SK-N-SH (cell line): ENCODE measurements at regions not wholly inside any gene's neighbourhood (a gene's known extent, or its start where the extent isn't known, plus 50 kb on each side); places are given as distances from the start of the nearest gene placed in this dataset.

Experiments
- CTCF ChIP-seq: fragments of 200-600 bp; sonication (generic); IDR thresholded peaks from 2 replicates; pipeline ENCODE4 v1.6.1; 2017; ENCODE audit warnings: antibody characterized with exemption, mild to moderate bottlenecking, moderate library complexity
- EP300 ChIP-seq, 2 experiments: IDR thresholded peaks; 2 replicates each; pipeline versions ENCODE4 v1.4.0 to v1.6.1; 2012; ENCODE audit warnings: borderline replicate concordance in 1 of 2, low read depth in 1 of 2, low read length in 1 of 2
- EZH2phosphoT487 ChIP-seq: fragments of 200-600 bp; sonication (generic); IDR thresholded peaks from 2 replicates; pipeline ENCODE4 v1.6.1; 2017; ENCODE audit warnings: low read depth, mixed run types, mild to moderate bottlenecking, antibody characterized with exemption, moderate library complexity, borderline replicate concordance
- MAX ChIP-seq: IDR thresholded peaks from 2 replicates; pipeline ENCODE4 v1.4.0; 2012; ENCODE audit warnings: low read depth
- MXI1 ChIP-seq: IDR thresholded peaks from 2 replicates; pipeline ENCODE4 v1.6.1; 2012; ENCODE audit warnings: mild to moderate bottlenecking, low read depth, low read length, improper control_type of control experiment
- NFIC ChIP-seq: IDR thresholded peaks from 2 replicates; pipeline ENCODE4 v1.4.0; 2012; ENCODE audit warnings: borderline replicate concordance
- POLR2AphosphoS5 ChIP-seq: IDR thresholded peaks from 2 replicates; pipeline ENCODE4 v1.6.1; 2012; ENCODE audit warnings: low read depth, low read length
- RAD21 ChIP-seq: IDR thresholded peaks from 2 replicates; pipeline ENCODE4 v1.6.1; 2012; ENCODE audit warnings: mild to moderate bottlenecking, low read length
- RFX5 ChIP-seq: IDR thresholded peaks from 2 replicates; pipeline ENCODE4 v1.6.1; 2012; ENCODE audit warnings: mild to moderate bottlenecking, improper control_type of control experiment, low read length
- SIN3A ChIP-seq: IDR thresholded peaks from 2 replicates; pipeline ENCODE4 v1.6.1; 2012; ENCODE audit warnings: low read depth, mild to moderate bottlenecking, low read length, moderate library complexity, borderline replicate concordance
- USF2 ChIP-seq: fragments of 150-350 bp; IDR thresholded peaks from 2 replicates; pipeline ENCODE4 v1.6.1; 2017; ENCODE audit warnings: antibody characterized with exemption, low read length, low read depth, borderline replicate concordance
- YY1 ChIP-seq: IDR thresholded peaks from 2 replicates; pipeline ENCODE4 v1.4.0; 2012; ENCODE audit warnings: low read depth, mild to moderate bottlenecking

GRCh38 chr1:186568221-186568620 lies 107.3 kb upstream of the PDC start:
- TF ChIP-seq EP300 (IDR thresholded peaks at IDR 0.05; ENCODE audit: borderline replicate concordance in 1 of 2, low read depth in 1 of 2, low read length in 1 of 2): no peak
- no peak for TF ChIP-seq SIN3A
- no peak for TF ChIP-seq MXI1
- no peak for TF ChIP-seq CTCF
- no peak for TF ChIP-seq YY1
- TF ChIP-seq POLR2AphosphoS5: no peak
- no peak for TF ChIP-seq EZH2phosphoT487
- TF ChIP-seq RFX5: no peak
- no peak for TF ChIP-seq NFIC
- TF ChIP-seq MAX: no peak
- no peak for TF ChIP-seq RAD21
- TF ChIP-seq USF2: no peak
